Omental fat pad (tissue), 3 donors: ENCODE measurements at regions not wholly inside any gene's neighbourhood (a gene's known extent, or its start where the extent isn't known, plus 50 kb on each side); places are given as distances from the start of the nearest gene placed in this dataset.

Source experiments
- ATAC-seq: fragments of 150-250 bp; one replicate; pipeline ENCODE4 v1.9.1; 2016; ENCODE audit warnings: mild to moderate bottlenecking, moderate library complexity; ENCODE audit not compliant: low FRiP score
- DNase-seq: peaks from one replicate; pipeline ENCODE4 v3.0.0-alpha.2; 2019; ENCODE audit warnings: low spot score
- CTCF ChIP-seq, 3 donors: fragments of 450-650 bp; IDR thresholded peaks; one replicate each; pipeline ENCODE4 v1.5.1; 2016 to 2017; ENCODE audit warnings: antibody characterized with exemption in 3 of 3, mild to moderate bottlenecking in 3 of 3, moderate library complexity in 2 of 3

- TF ChIP-seq CTCF (IDR thresholded peaks at IDR 0.05) = no peak
- DNase-seq (no peak), ATAC-seq (no peak)
Measured at GRCh38 chr3:174776123-174776522, 83.0 kb upstream of the NAALADL2 start.

- ATAC-seq = no peak
- TF ChIP-seq CTCF (IDR thresholded peaks at IDR 0.05) = no peak
- DNase-seq = no peak
Measured at GRCh38 chr3:174776636-174777035, 82.5 kb upstream of the NAALADL2 start.

DNA sequence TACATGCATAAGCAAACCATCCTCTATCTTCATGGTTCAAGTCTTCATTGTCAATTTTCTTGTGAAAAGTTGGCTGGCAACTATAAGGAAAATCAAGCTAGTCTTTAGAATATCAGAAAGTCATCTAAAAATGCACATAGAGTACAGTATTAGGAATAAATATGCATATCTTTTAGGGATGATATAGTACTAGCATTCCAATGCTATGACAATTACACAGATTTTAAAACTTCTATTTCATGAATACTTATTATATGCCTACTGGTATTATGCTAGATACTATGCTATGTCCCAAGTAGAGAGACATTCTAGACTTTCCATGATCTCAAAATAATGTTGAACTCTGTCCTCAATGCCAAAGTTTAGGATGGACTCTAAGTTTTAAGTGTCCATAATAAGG lies 81.3 kb upstream of the NAALADL2 start:
- ATAC-seq (no peak), DNase-seq (no peak)
- TF ChIP-seq CTCF (IDR thresholded peaks at IDR 0.05) = no peak

- TF ChIP-seq CTCF (IDR thresholded peaks at IDR 0.05) = no peak
- no peak for ATAC-seq
- DNase-seq = no peak
Measured at GRCh38 chr3:174783502-174783901, 75.6 kb upstream of the NAALADL2 start.

DNA sequence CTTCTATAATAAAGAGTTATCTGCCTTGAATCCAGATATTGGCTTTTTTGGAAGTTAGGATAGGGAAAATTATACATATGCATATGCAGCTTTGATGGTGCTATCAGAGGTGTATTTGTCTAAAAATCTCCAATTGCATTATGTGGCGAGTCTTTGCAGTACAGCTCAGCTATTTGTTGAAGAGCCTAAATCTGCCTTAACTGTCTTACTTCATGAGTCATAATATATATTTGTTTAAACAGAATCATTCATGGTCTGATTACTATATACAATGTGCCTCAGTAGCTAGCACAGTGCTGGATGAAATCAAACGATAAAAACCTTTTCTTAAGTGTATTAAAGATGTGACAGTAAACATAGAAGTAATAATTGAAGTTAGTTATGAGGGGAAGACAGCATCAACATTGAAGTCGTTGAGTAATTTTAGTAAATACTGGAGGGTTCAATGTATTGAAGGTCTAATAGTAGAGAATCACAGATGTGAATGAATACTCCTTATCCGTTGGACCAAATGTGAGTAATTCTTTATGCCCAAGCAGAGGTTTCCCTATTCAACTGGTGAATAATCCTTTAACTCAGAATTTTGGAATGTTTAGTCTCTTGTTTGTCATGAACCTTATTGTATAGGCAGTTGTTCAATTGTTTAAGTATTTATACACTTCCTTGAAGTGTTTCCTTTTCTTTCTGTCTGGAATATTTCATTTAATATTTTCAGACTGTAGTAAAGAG lies 74.8 kb upstream of the NAALADL2 start:
- DNase-seq = no peak
- TF ChIP-seq CTCF (IDR thresholded peaks at IDR 0.05) = no peak
- ATAC-seq = no peak

GRCh38 chr3:174786825-174787224 lies 72.3 kb upstream of the NAALADL2 start:
- TF ChIP-seq CTCF (IDR thresholded peaks at IDR 0.05) = no peak
- no peak for ATAC-seq
- DNase-seq = no peak

GRCh38 chr3:174791161-174791560 lies 68.0 kb upstream of the NAALADL2 start:
- no peak for DNase-seq
- ATAC-seq = no peak
- no peak for TF ChIP-seq CTCF (IDR thresholded peaks at IDR 0.05)
